Keratinocyte (primary cell): ENCODE measurements at regions not wholly inside any gene's neighbourhood (a gene's known extent, or its start where the extent isn't known, plus 50 kb on each side); places are given as distances from the start of the nearest gene placed in this dataset.
"Not testable (repeated sequence)": the region's sequence is repeated elsewhere in the genome, so short reads cannot be mapped to it uniquely, and the experiment has no call there.

Source experiments
- DNase-seq: peaks from one replicate; pipeline ENCODE4 v3.0.0-alpha.2; 2011; ENCODE audit warnings: low read depth, missing footprints, low spot score
- FAIRE-seq: peaks from 2 replicates; lab custom pipeline; 2011; peaks lifted over from hg19 to GRCh38; lab: Jason Lieb, UNC
- H2AFZ ChIP-seq: 2 replicates; pipeline ENCODE4 v1.6.0; 2012; ENCODE audit warnings: low read length, control low read depth, inconsistent platforms; ENCODE audit not compliant: control insufficient read depth
- H3K27ac ChIP-seq: 2 replicates; pipeline ENCODE4 v1.5.1; 2011; ENCODE audit warnings: low read length; ENCODE audit not compliant: control insufficient read depth, insufficient read depth
- H3K27me3 ChIP-seq: 3 replicates; pipeline ENCODE4 v1.6.0; 2011; ENCODE audit warnings: low read length; ENCODE audit not compliant: control insufficient read depth, insufficient read depth; ENCODE audit errors: extremely low read depth
- H3K36me3 ChIP-seq, 2 experiments: 2 replicates in 1 of 2; 3 replicates in 1 of 2; pipeline ENCODE4 v1.5.1; 2011; ENCODE audit warnings: low read length in 2 of 2, mild to moderate bottlenecking in 1 of 2; ENCODE audit not compliant: control insufficient read depth in 2 of 2, insufficient read depth in 2 of 2; ENCODE audit errors: extremely low read depth in 1 of 2
- H3K4me1 ChIP-seq: 3 replicates; pipeline ENCODE4 v1.5.1; 2011; ENCODE audit warnings: low read length; ENCODE audit not compliant: control insufficient read depth, insufficient read depth; ENCODE audit errors: extremely low read depth
- H3K4me2 ChIP-seq: 3 replicates; pipeline ENCODE4 v1.6.0; 2011; ENCODE audit warnings: low read depth, low read length; ENCODE audit not compliant: control insufficient read depth, insufficient read depth; ENCODE audit errors: extremely low read depth
- H3K4me3 ChIP-seq, 3 experiments: fragments of 200-600 bp in 1 of 3; sonication (generic) in 1 of 3; 2 replicates in 2 of 3; 3 replicates in 1 of 3; pipeline ENCODE4 v1.5.1; 2011 to 2016; ENCODE audit warnings: low read length in 3 of 3, mild to moderate bottlenecking in 3 of 3, control low read depth in 2 of 3, inconsistent platforms in 1 of 3, low read depth in 1 of 3, mixed read lengths in 1 of 3, mixed run types in 1 of 3, moderate library complexity in 1 of 3; ENCODE audit not compliant: control insufficient read depth in 2 of 3, insufficient read depth in 2 of 3; ENCODE audit errors: extremely low read depth in 1 of 3
- H3K79me2 ChIP-seq: 2 replicates; pipeline ENCODE4 v1.6.0; 2012; ENCODE audit warnings: low read length; ENCODE audit not compliant: control insufficient read depth, insufficient read depth
- H3K9ac ChIP-seq: 3 replicates; pipeline ENCODE4 v1.6.0; 2011; ENCODE audit warnings: low read length; ENCODE audit not compliant: control insufficient read depth, insufficient read depth; ENCODE audit errors: extremely low read depth
- H3K9me1 ChIP-seq: 3 replicates; pipeline ENCODE4 v1.6.0; 2011; ENCODE audit warnings: low read length; ENCODE audit not compliant: control insufficient read depth, insufficient read depth; ENCODE audit errors: extremely low read depth
- H3K9me3 ChIP-seq: 2 replicates; pipeline ENCODE4 v1.5.1; 2012; ENCODE audit warnings: low read depth, low read length; ENCODE audit not compliant: control insufficient read depth
- H4K20me1 ChIP-seq: 3 replicates; pipeline ENCODE4 v1.6.0; 2011; ENCODE audit warnings: low read length; ENCODE audit not compliant: control insufficient read depth, insufficient read depth; ENCODE audit errors: extremely low read depth
- CTCF ChIP-seq, 3 experiments: IDR thresholded peaks in 1 of 3; conservative IDR thresholded peaks in 1 of 3; optimal IDR thresholded peaks in 1 of 3; 2 replicates in 2 of 3; 3 replicates in 1 of 3; pipeline versions ENCODE3 to v1.5.1; 2011; ENCODE audit warnings: low read length in 3 of 3, mild to moderate bottlenecking in 3 of 3, moderate library complexity in 2 of 3, control low read depth in 1 of 3, inconsistent platforms in 1 of 3; ENCODE audit not compliant: insufficient read depth in 2 of 3; ENCODE audit errors: extremely low read depth in 1 of 3
- EZH2 ChIP-seq: IDR thresholded peaks from one replicate; pipeline ENCODE4 v1.6.1; 2012; ENCODE audit warnings: inconsistent platforms, mild to moderate bottlenecking, low read length, moderate library complexity
- dilution Hi-C: fragments of 300-500 bp; cut with MboI; formaldehyde crosslinking; loops from one replicate; pipeline ENCODE4 v1.7.0; 2020; ENCODE audit warnings: low sequenced_read_pairs; ENCODE audit not compliant: extremely low pct_ligation_motif_present

- Histone ChIP-seq H3K36me3 (no peaks in the 10 kb centered on the region), H3K9me3 (no peaks in the 10 kb centered on the region), H2AFZ (no peak overlapping the region), H3K27me3 (no peaks in the 10 kb centered on the region), H3K27ac (no peak overlapping the region), H3K9me1 (no peaks in the 10 kb centered on the region), H3K79me2 (no peaks in the 10 kb centered on the region), H3K4me2 (no peak overlapping the region), H3K9ac (no peak overlapping the region), H4K20me1 (no peaks in the 10 kb centered on the region), H3K4me3 (no peak overlapping the region), H3K4me1 (no peaks in the 10 kb centered on the region)
- TF ChIP-seq EZH2 (no peak), CTCF (optimal IDR thresholded peaks at IDR 0.05 in 1 of 3, IDR thresholded peaks at IDR 0.05 in 1 of 3, conservative IDR thresholded peaks at IDR 0.05 in 1 of 3; ENCODE audit: extremely low read depth in 1 of 3, insufficient read depth in 2 of 3, low read length in 3 of 3) (no peak)
- FAIRE-seq (no peak), DNase-seq (no peak)
- dilution Hi-C loops = no loop called here
Observed at GRCh38 chr2:34785206-34785785, 1186.2 kb upstream of the FAM98A start.

- H3K27ac ChIP-seq = no peak overlapping the region
- H3K27me3 ChIP-seq = no peaks in the 10 kb centered on the region
- H3K4me1 ChIP-seq = no peaks in the 10 kb centered on the region
- no peak overlapping the region for H3K4me3 ChIP-seq
- dilution Hi-C loops = no loop called here
- no peaks in the 10 kb centered on the region for H4K20me1 ChIP-seq
- FAIRE-seq (no peak), DNase-seq (no peak)
- H3K9ac ChIP-seq = no peak overlapping the region
- no peaks in the 10 kb centered on the region for H3K9me1 ChIP-seq
- TF ChIP-seq CTCF (optimal IDR thresholded peaks at IDR 0.05 in 1 of 3, IDR thresholded peaks at IDR 0.05 in 1 of 3, conservative IDR thresholded peaks at IDR 0.05 in 1 of 3; ENCODE audit: extremely low read depth in 1 of 3, insufficient read depth in 2 of 3, low read length in 3 of 3) = no peak
- TF ChIP-seq EZH2 = no peak
- H3K4me2 ChIP-seq = no peak overlapping the region
- H3K36me3 ChIP-seq = no peaks in the 10 kb centered on the region
- no peak overlapping the region for H2AFZ ChIP-seq
- no peaks in the 10 kb centered on the region for H3K9me3 ChIP-seq
- H3K79me2 ChIP-seq = no peaks in the 10 kb centered on the region
Observed at GRCh38 chr2:34784701-34785100, 1185.6 kb upstream of the FAM98A start.

GRCh38 chr2:34750742-34751141 is 1151.6 kb upstream of the FAM98A start:
- H3K4me2 ChIP-seq, H3K27ac ChIP-seq, H2AFZ ChIP-seq, H3K79me2 ChIP-seq, DNase-seq, H3K9ac ChIP-seq, H3K27me3 ChIP-seq, H3K4me3 ChIP-seq, H3K9me3 ChIP-seq, H3K36me3 ChIP-seq, FAIRE-seq, H3K4me1 ChIP-seq, H3K9me1 ChIP-seq, H4K20me1 ChIP-seq, dilution Hi-C loops: not testable (repeated sequence)
